OCI-LY1 (cell line): ENCODE measurements at regions not wholly inside any gene's neighbourhood (a gene's known extent, or its start where the extent isn't known, plus 50 kb on each side); places are given as distances from the start of the nearest gene placed in this dataset.
"Not testable (repeated sequence)": the region's sequence is repeated elsewhere in the genome, so short reads cannot be mapped to it uniquely, and the experiment has no call there.

Source experiments
- H2AFZ ChIP-seq: fragments of 200-600 bp; sonication (generic), shearing (Covaris generic); 2 replicates; pipeline ENCODE4 v1.6.0; 2014; ENCODE audit warnings: antibody characterized with exemption, mild to moderate bottlenecking, low read length
- H3F3A ChIP-seq: fragments of 200-600 bp; sonication (generic), shearing (Covaris generic); 2 replicates; pipeline ENCODE4 v1.6.0; 2014; ENCODE audit warnings: mild to moderate bottlenecking, antibody characterized with exemption, low read length, moderate library complexity; ENCODE audit not compliant: insufficient read depth
- H3K27ac ChIP-seq: fragments of 200-600 bp; sonication (generic); 2 replicates; pipeline ENCODE4 v1.5.1; 2014; ENCODE audit warnings: low read length, mixed run types, mild to moderate bottlenecking, low read depth; ENCODE audit not compliant: poor library complexity, severe bottlenecking
- H3K27me3 ChIP-seq: fragments of 200-600 bp; sonication (generic); 2 replicates; pipeline ENCODE4 v1.6.0; 2014; ENCODE audit warnings: antibody characterized with exemption, mild to moderate bottlenecking, low read length, moderate library complexity; ENCODE audit not compliant: insufficient read depth
- H3K36me3 ChIP-seq: fragments of 200-600 bp; sonication (generic); 2 replicates; pipeline ENCODE4 v1.6.1; 2014; ENCODE audit warnings: mild to moderate bottlenecking, antibody characterized with exemption, low read length, moderate library complexity, mixed read lengths; ENCODE audit not compliant: insufficient read depth
- H3K4me1 ChIP-seq: fragments of 200-600 bp; sonication (generic); 2 replicates; pipeline ENCODE4 v1.5.1; 2014; ENCODE audit warnings: mild to moderate bottlenecking, low read length, moderate library complexity; ENCODE audit not compliant: insufficient read depth, severe bottlenecking
- H3K4me2 ChIP-seq: fragments of 200-600 bp; sonication (generic), shearing (Covaris generic); 2 replicates; pipeline ENCODE4 v1.6.1; 2014; ENCODE audit warnings: low read length
- H3K4me3 ChIP-seq: fragments of 200-600 bp; sonication (generic); 2 replicates; pipeline ENCODE4 v1.5.1; 2014; ENCODE audit warnings: low read length, low read depth, mild to moderate bottlenecking, mixed read lengths; ENCODE audit not compliant: poor library complexity, severe bottlenecking
- H3K79me2 ChIP-seq: fragments of 200-600 bp; shearing (Covaris generic); 2 replicates; pipeline ENCODE4 v1.6.1; 2016; ENCODE audit warnings: mixed run types, low read length, mixed read lengths; ENCODE audit not compliant: insufficient read depth
- H3K9ac ChIP-seq: fragments of 200-600 bp; sonication (generic), shearing (Covaris generic); 2 replicates; pipeline ENCODE4 v1.6.1; 2014; ENCODE audit warnings: mild to moderate bottlenecking, low read length, mixed read lengths
- H3K9me2 ChIP-seq: fragments of 200-600 bp; sonication (generic), shearing (Covaris generic); 2 replicates; pipeline ENCODE4 v1.6.1; 2014; ENCODE audit warnings: low read depth, mild to moderate bottlenecking, low read length, mixed read lengths
- H3K9me3 ChIP-seq: fragments of 200-600 bp; shearing (Covaris generic); 2 replicates; pipeline ENCODE4 v1.6.1; 2014; ENCODE audit warnings: low read length, mixed read lengths
- H4K20me1 ChIP-seq: fragments of 200-600 bp; sonication (generic), shearing (Covaris generic); 2 replicates; pipeline ENCODE4 v1.6.0; 2016; ENCODE audit warnings: mild to moderate bottlenecking, low read length; ENCODE audit not compliant: insufficient read depth
- CTCF ChIP-seq: fragments of 200-600 bp; sonication (generic), shearing (Covaris generic); IDR thresholded peaks from 2 replicates; pipeline ENCODE4 v1.5.1; 2017; ENCODE audit warnings: mild to moderate bottlenecking, antibody characterized with exemption, low read length, moderate library complexity, mixed read lengths
- EZH2 ChIP-seq: fragments of 200-600 bp; sonication (generic), shearing (Covaris generic); IDR thresholded peaks from 2 replicates; pipeline ENCODE4 v1.8.0; 2017; ENCODE audit warnings: borderline replicate concordance, mixed run types, mild to moderate bottlenecking, antibody characterized with exemption, low read length, moderate library complexity, mixed read lengths

DNA sequence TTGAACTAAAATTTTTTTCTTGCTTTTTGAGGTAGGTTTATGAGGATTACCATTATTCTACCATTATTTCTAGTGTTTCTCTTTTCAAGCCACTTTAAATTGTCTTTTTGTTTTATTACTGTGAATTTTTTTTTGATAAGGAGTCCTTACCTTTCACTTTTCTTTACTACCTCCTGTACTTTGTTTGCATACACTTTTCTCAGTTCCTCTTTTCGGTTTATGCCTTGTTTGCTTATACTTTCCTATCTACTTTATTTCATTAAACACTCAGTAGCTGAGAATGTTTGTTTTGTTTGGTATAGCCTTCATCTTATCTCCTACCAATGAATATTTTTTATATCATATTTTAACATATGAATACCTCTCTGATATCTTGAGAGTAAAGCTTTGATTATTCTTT lies 147.9 kb downstream of the TFAP2B start:
- Histone ChIP-seq H3K27ac (peak overlapping the region; percentile 58), H3K36me3 (no peaks in the 10 kb centered on the region), H3K4me1 (peaks cover 59% of the 10 kb centered on the region), H3K27me3 (no peaks in the 10 kb centered on the region), H4K20me1 (no peaks in the 10 kb centered on the region), H3K4me2 (no peak overlapping the region), H3K9me3 (no peaks in the 10 kb centered on the region), H2AFZ (no peak overlapping the region), H3F3A (no peaks in the 10 kb centered on the region), H3K9ac (no peak overlapping the region), H3K4me3 (no peak overlapping the region), H3K9me2 (no peaks in the 10 kb centered on the region), H3K79me2 (no peaks in the 10 kb centered on the region)
- TF ChIP-seq EZH2 (no peak), CTCF (no peak)

DNA sequence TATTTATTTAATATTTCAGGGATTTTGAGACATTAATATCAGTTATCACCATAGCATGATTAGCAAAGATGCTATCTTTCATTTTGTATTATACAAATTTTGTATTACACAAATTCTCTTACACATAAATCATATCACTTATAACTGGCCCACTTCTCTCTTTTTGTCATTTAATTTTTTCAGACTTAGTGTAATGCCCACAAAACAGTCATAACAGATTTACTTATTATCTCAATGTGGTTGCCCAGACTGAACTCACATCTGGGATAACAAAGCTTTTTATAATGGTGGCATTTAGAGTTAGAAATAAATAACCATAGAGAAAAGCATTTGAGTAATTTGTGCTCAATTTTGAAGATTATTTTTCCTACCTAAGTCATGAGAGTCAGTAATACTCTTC lies 148.3 kb downstream of the TFAP2B start:
- Histone ChIP-seq H3K4me3 (no peak overlapping the region), H3K79me2 (no peaks in the 10 kb centered on the region), H3K27ac (peak overlapping the region; percentile 58), H4K20me1 (no peaks in the 10 kb centered on the region), H3K27me3 (no peaks in the 10 kb centered on the region), H3K9ac (no peak overlapping the region), H2AFZ (no peak overlapping the region), H3F3A (no peaks in the 10 kb centered on the region), H3K4me2 (no peak overlapping the region), H3K4me1 (peaks cover 54% of the 10 kb centered on the region), H3K9me3 (no peaks in the 10 kb centered on the region), H3K36me3 (no peaks in the 10 kb centered on the region), H3K9me2 (no peaks in the 10 kb centered on the region)
- TF ChIP-seq CTCF: no peak
- no peak for TF ChIP-seq EZH2

DNA sequence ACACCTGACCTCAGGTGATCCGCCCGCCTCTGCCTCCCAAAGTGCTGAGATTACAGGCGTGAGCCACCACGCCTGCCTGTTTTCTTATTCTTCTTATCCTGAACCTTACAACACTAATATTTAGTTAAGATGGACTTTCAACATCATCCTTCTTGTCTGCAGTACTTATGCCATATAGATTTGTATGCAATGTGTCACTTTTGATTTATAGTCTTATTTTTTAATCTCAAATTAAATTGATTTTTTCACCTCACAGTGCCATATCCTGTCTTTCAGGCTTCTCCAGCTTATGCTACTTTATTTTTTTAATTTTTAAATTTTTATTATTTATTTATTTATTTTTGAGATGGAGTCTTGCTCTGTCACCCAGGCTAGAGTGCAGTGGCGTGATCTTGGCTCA lies 149.6 kb downstream of the TFAP2B start:
- H3K4me3 ChIP-seq, H3K9ac ChIP-seq, H3K4me2 ChIP-seq, H2AFZ ChIP-seq, H3K27ac ChIP-seq, H3K79me2 ChIP-seq, H3K9me3 ChIP-seq, H3F3A ChIP-seq, H3K9me2 ChIP-seq, H3K27me3 ChIP-seq, H3K36me3 ChIP-seq, H4K20me1 ChIP-seq: not testable (repeated sequence)
- peaks cover 41% of the 10 kb centered on the region for H3K4me1 ChIP-seq

- H3K36me3 ChIP-seq: no peaks in the 10 kb centered on the region
- H2AFZ ChIP-seq: no peak overlapping the region
- no peak overlapping the region for H3K4me3 ChIP-seq
- H4K20me1 ChIP-seq: no peaks in the 10 kb centered on the region
- H3K9ac ChIP-seq: no peak overlapping the region
- peaks cover 27% of the 10 kb centered on the region for H3K4me1 ChIP-seq
- TF ChIP-seq CTCF (no peak), EZH2 (no peak)
- no peaks in the 10 kb centered on the region for H3K9me2 ChIP-seq
- H3K27ac ChIP-seq: no peak overlapping the region
- no peaks in the 10 kb centered on the region for H3F3A ChIP-seq
- no peak overlapping the region for H3K4me2 ChIP-seq
- no peaks in the 10 kb centered on the region for H3K9me3 ChIP-seq
- H3K27me3 ChIP-seq: no peaks in the 10 kb centered on the region
- H3K79me2 ChIP-seq: no peaks in the 10 kb centered on the region
Measured at GRCh38 chr6:50970908-50971307, 152.2 kb downstream of the TFAP2B start.
